CD4-positive, alpha-beta T cell treated with Interleukin-15 for 1 hour (primary cell): ENCODE measurements at regions not wholly inside any gene's neighbourhood (a gene's known extent, or its start where the extent isn't known, plus 50 kb on each side); places are given as distances from the start of the nearest gene placed in this dataset.

Experiments used
- DNase-seq: peaks from one replicate; pipeline ENCODE4 v3.0.0-alpha.2; 2020

- DNase-seq: no peak
These were observed 51.5 kb upstream of the ARID1B start for GRCh38 chr6:156725712-156726111.

GRCh38 chr6:156720691-156721685, 56.2 kb upstream of the ARID1B start:
- DNase-seq: no peak

DNA sequence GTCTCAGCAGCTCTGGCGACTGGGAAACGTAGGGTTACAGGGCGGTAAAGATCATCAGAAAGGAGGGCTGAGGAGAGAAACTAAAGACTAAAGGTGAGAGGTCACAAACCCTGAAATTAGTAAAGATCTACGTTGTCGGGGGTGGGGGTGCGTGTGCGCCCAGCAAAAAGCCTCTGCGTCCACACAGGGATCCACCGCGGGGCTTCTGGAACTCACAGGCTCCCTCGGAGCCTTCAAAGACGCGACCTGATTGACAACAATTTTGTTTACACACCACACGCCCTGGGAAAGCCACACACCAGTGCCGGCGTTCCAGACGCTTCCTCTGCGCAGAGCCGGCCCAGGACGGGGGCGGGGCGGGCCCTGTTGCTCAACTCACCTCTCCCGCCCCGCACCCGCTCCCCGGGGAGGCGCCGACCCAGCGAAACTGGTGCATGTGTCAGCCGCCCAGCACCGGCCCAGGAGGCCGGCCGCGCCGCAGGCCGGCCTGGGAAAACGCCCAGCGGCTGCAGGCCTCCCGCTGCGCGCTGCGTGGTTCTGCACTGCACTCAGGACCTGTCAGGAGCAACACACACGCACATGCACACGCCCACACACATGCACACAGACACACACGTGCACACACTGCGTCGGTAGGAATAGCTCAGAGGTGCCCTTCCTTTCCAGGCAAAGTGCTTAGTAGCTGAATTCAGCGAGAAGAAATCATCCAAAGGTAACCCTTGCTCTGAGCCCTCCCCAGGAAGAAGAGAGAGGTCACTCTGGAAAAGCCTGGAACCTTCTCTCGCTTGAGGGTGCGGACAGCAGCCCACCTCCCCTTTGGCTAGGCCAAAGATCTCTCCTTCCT, 57.2 kb upstream of the ARID1B start:
- DNase-seq: peak; percentile 80

DNA sequence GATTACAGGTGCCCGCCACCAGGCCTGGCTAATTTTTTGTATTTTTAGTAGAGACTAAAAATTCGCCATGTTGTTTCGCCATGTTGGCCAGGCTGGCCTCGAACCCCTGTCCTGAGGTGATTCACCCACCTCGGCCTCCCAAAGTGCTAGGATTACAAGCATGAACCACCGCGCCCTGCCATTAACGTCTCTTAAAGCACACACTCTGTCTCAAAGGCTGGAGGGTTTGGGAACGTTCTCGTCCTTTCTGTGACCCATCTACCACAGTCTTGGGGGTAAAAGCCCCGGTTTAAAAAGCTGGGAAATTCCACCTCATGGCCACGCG, 57.8 kb upstream of the ARID1B start:
- DNase-seq: no peak

GRCh38 chr6:156718647-156719394, 58.4 kb upstream of the ARID1B start:
- DNase-seq: no peak

GRCh38 chr6:156717542-156717941, 59.6 kb upstream of the ARID1B start:
- no peak for DNase-seq

DNA sequence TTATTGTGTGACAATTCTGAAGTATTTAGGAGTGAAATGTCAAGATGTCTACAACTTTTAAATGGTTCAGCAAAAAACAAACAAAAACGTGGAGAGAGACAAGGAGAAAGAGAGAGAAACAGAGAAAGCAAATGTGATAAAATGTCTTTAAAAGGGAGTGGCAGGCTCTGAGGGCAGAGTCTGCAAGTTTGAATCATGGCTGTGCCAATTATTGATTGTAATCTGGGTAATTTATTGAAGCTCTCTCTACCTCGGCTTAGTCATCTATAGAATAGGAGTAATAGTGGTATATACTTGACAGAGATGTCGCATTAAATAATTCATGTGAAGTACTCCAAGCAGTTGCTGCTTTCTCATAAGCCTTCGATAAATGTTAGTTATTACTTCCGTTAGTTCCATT, 61.3 kb upstream of the ARID1B start:
- no peak for DNase-seq

- no peak for DNase-seq
These were observed 63.6 kb upstream of the ARID1B start for GRCh38 chr6:156713548-156713947.

DNA sequence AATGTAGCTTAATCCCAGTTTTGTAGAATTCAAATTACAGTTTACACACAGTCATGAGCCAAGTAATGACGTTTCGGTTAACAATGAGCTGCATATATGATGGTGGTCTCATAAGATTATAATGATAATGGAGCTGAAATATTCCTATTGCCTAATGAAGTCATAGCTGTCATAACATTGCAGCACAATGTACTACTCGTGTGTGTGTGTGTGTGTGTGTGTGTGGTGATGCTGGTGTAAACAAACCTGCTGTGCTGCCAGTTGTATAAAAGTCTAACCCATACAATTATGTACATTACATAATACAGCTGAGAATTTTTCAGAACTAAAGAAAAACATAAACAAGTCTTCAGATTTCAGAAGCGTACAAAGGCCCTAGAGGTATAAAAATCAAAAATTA, 66.7 kb upstream of the ARID1B start:
- DNase-seq: no peak

GRCh38 chr6:156707818-156708217, 69.4 kb upstream of the ARID1B start:
- DNase-seq: no peak

- no peak for DNase-seq
These were observed 73.5 kb upstream of the ARID1B start for GRCh38 chr6:156703719-156704118.

GRCh38 chr6:156701966-156702365, 75.2 kb upstream of the ARID1B start:
- DNase-seq: no peak

- DNase-seq: no peak
These were observed 76.6 kb upstream of the ARID1B start for GRCh38 chr6:156700440-156701057.

- DNase-seq: no peak
These were observed 77.2 kb upstream of the ARID1B start for GRCh38 chr6:156699935-156700334.

GRCh38 chr6:156699017-156699421, 78.2 kb upstream of the ARID1B start:
- no peak for DNase-seq

GRCh38 chr6:156698239-156699016, 78.8 kb upstream of the ARID1B start:
- peak; percentile 50 for DNase-seq

DNA sequence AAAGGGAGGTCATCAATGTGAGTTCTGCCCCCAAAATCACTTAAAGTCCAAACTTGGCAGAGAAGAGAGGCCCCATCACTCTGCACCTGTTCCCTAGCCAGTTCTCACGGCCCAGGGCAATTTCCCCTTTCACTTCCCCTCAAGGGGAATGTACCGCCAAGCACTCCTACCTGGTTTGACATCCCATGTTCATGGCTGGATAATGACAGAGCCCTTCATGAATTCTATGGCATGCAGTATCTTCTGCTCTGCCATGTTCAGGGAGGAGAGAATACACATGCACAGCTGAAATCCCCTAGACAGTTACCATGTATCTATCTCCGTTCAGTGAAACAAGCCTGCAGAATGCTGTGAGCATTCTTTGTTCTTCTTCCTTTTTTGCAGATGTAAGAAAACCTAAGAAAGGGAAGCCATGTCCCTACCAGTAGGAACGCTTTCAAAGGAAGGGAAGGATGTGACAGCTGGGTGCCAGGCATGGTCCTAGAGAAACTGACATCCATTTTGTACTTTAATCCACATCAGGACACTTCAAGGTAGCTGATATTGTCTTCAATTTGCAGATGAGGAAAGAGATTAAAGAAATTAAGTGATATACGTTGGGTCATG, 79.8 kb upstream of the ARID1B start:
- peak; percentile 24 for DNase-seq

- DNase-seq: no peak
These were observed 81.4 kb upstream of the ARID1B start for GRCh38 chr6:156695742-156696141.

GRCh38 chr6:156694679-156695078, 82.5 kb upstream of the ARID1B start:
- DNase-seq: no peak

DNA sequence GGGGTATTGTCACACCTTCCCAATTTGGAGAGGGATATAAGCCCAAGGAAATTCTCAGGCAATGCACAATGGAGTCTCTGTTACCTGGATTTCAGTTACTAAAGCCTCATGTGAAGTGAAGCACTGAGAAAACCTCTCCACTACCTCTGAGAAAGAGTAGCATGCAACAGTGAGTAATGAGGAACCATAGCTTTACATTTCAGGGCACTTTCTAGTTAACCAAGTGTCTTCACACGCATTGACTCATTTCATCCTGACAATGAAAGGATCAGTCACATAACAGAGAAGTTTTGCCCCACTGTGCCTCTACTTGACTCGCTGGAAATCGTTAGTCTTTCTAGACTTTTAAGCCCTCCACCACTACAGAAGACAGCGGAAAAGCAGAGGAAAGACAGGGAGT, 86.2 kb upstream of the ARID1B start:
- DNase-seq: no peak

DNA sequence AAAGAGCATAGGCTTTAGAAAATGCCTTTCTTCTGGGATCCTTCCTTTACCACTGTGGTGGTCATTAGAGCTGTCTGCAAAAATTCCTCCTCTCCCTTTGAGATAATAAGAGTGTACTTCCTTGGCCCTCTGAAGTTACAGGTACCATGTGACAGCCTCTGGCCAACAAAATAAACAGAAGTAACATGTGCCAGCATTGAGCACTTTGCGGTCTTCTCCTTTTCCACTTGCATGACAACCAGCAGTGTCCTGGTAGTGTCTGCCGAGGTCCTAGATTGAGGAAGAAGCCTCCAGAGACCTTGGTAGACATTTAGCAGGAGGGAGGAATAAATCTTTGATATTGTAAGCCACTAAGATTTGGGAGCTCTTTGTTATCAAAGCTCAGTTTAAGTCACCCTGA, 87.5 kb upstream of the ARID1B start:
- peak; percentile 18 for DNase-seq

GRCh38 chr6:156688620-156688971, 88.6 kb upstream of the ARID1B start:
- no peak for DNase-seq
